HUES48 (cell line): ENCODE measurements at regions not wholly inside any gene's neighbourhood (a gene's known extent, or its start where the extent isn't known, plus 50 kb on each side); places are given as distances from the start of the nearest gene placed in this dataset.

Source experiments
- H3K27ac ChIP-seq: one replicate; pipeline ENCODE4 v1.7.0; 2013; ENCODE audit warnings: low read depth, low read length, inconsistent platforms
- H3K27me3 ChIP-seq: 2 replicates; pipeline ENCODE4 v1.6.1; 2013; ENCODE audit warnings: mild to moderate bottlenecking, low read length; ENCODE audit not compliant: control insufficient read depth, insufficient read depth
- H3K36me3 ChIP-seq: 2 replicates; pipeline ENCODE4 v1.6.1; 2013; ENCODE audit warnings: low read length; ENCODE audit not compliant: control insufficient read depth, insufficient read depth
- H3K4me1 ChIP-seq: 2 replicates; pipeline ENCODE4 v1.6.1; 2013; ENCODE audit warnings: mild to moderate bottlenecking, low read length; ENCODE audit not compliant: control insufficient read depth, insufficient read depth
- H3K4me3 ChIP-seq: 2 replicates; pipeline ENCODE4 v1.5.1; 2013; ENCODE audit warnings: mild to moderate bottlenecking, low read depth, low read length
- H3K9ac ChIP-seq: 2 replicates; pipeline ENCODE4 v1.6.1; 2013; ENCODE audit warnings: mild to moderate bottlenecking, low read depth, low read length, moderate library complexity
- H3K9me3 ChIP-seq: 2 replicates; pipeline ENCODE4 v1.6.1; 2013; ENCODE audit warnings: low read length; ENCODE audit not compliant: control insufficient read depth, insufficient read depth

- H3K27me3 ChIP-seq: no peaks in the 10 kb centered on the region
- H3K9ac ChIP-seq: no peak overlapping the region
- no peak overlapping the region for H3K4me3 ChIP-seq
- H3K36me3 ChIP-seq: no peaks in the 10 kb centered on the region
- no peak overlapping the region for H3K27ac ChIP-seq
- H3K9me3 ChIP-seq: no peaks in the 10 kb centered on the region
- peaks cover 12% of the 10 kb centered on the region for H3K4me1 ChIP-seq
Observed at GRCh38 chr3:130263708-130264107, 81.8 kb upstream of the COL6A5 start.

DNA sequence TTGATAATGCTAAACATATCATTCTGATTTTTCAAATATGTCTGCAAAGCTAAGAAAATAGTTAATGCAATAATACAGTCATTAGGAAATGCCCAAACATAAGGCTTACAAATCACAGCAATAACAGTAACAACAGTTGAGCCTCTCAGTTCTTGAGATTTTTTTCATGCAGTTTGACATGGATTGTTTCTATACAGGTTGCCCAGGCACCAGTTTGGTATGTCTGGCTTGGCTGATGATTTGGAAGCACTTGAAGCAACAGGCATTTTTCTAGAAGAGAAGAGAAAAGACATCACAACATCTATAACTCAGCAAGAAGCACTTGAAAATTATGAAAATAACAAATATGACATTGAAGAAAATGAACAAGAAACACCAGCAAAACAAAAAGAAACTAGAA, 78.7 kb upstream of the COL6A5 start:
- Histone ChIP-seq H3K36me3 (no peaks in the 10 kb centered on the region), H3K4me3 (no peak overlapping the region), H3K27me3 (no peaks in the 10 kb centered on the region)

DNA sequence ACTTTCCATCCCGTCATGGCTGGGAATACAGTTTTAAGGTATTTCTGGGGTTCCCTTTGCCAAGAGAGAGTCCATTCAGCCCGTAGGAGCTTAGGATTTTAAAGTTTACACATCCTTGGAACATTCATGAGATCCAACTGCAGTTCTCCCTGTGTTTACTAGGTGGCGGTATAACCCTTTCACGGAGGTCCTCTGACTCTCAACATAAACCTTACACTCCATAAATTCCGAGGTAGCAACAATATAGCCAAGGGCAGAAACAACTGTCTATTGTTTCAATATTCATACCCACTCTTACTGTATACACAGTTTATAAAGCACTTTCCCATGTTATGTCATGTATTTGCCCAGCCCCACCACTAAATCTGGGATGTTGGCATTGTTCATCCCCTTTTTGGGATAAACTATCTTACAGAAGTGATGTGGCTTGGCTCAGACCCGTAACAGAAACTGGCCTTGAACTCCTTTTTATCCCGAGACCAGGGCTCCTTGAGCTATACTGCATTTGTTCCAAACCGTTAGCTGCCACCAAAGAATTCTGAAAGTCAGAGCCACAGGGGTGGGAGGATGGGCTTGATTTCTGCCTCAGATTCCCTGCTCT, 69.2 kb upstream of the COL6A5 start:
- no peak overlapping the region for H3K4me3 ChIP-seq
- H3K27me3 ChIP-seq: no peaks in the 10 kb centered on the region
- H3K27ac ChIP-seq: no peak overlapping the region
- no peak overlapping the region for H3K9ac ChIP-seq
- no peaks in the 10 kb centered on the region for H3K9me3 ChIP-seq
- H3K36me3 ChIP-seq: no peaks in the 10 kb centered on the region
- no peaks in the 10 kb centered on the region for H3K4me1 ChIP-seq

More for the DNA sequence above, 78.7 kb upstream of the COL6A5 start:
- Histone ChIP-seq H3K9me3 (no peaks in the 10 kb centered on the region), H3K27ac (no peak overlapping the region), H3K9ac (no peak overlapping the region), H3K4me1 (peaks cover 12% of the 10 kb centered on the region)

- H3K9ac ChIP-seq: no peak overlapping the region
- no peak overlapping the region for H3K4me3 ChIP-seq
- no peaks in the 10 kb centered on the region for H3K36me3 ChIP-seq
- H3K27me3 ChIP-seq: no peaks in the 10 kb centered on the region
- no peak overlapping the region for H3K27ac ChIP-seq
- H3K9me3 ChIP-seq: no peaks in the 10 kb centered on the region
- no peaks in the 10 kb centered on the region for H3K4me1 ChIP-seq
Observed at GRCh38 chr3:130288670-130289069, 56.8 kb upstream of the COL6A5 start.

DNA sequence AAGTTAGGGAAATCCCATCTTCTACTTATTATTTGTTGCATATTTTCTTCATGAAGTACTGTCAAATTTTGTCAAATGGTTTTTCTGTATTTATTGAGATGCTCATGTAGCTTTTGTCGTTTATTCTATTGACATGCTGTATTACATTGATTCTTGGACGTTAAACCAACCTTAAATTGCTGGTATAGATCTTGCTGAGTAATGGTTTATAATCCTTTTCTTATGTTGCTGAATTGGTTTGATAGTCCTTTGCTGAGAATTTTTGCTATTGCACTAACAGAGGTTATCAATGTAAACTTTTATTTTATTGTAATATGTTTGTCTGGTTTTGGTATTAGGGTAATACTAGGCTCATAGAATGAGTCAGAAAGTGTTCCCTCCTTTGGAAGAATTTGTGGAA, 54.3 kb upstream of the COL6A5 start:
- Histone ChIP-seq H3K9me3 (no peaks in the 10 kb centered on the region), H3K36me3 (no peaks in the 10 kb centered on the region), H3K9ac (no peak overlapping the region), H3K4me1 (no peaks in the 10 kb centered on the region), H3K27ac (no peak overlapping the region), H3K27me3 (no peaks in the 10 kb centered on the region), H3K4me3 (no peak overlapping the region)

- no peak overlapping the region for H3K9ac ChIP-seq
- no peaks in the 10 kb centered on the region for H3K9me3 ChIP-seq
- H3K27me3 ChIP-seq: no peaks in the 10 kb centered on the region
- no peak overlapping the region for H3K4me3 ChIP-seq
- H3K27ac ChIP-seq: no peak overlapping the region
- no peaks in the 10 kb centered on the region for H3K4me1 ChIP-seq
- no peaks in the 10 kb centered on the region for H3K36me3 ChIP-seq
Observed at GRCh38 chr3:130293247-130293646, 52.2 kb upstream of the COL6A5 start.
